ENCODE measurements at regions not wholly inside any gene's neighbourhood (a gene's known extent, or its start where the extent isn't known, plus 50 kb on each side); places are given as distances from the start of the nearest gene placed in this dataset.
"Not testable (repeated sequence)": the region's sequence is repeated elsewhere in the genome, so short reads cannot be mapped to it uniquely, and the experiment has no call there.

- intact Hi-C loops (cut with DNase I): no loop called here
- DNase-seq: no peak
Observed at GRCh38 chr5:60546207-60546606, 153.8 kb downstream of the DEPDC1B start.

DNA sequence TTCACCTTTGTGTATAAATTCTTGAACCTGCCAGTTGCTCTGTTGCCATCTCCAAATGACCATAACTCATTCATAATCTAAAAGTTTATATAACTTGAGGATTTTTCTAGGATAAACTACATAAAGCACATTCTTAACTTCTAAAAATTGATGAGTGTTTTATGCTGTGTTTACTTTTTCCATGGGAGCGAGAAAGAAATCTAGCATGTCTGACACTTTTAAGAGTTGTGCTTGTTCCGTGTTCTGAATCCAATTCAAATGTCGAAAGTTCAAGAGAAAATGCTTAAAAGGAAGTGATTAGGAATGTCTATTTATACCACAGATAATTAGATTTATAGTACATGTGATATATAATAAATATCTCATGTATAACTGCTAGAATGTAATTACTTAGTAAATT, 154.4 kb downstream of the DEPDC1B start:
- intact Hi-C loops (cut with DNase I): no loop called here
- DNase-seq: no peak

- DNase-seq: no peak
- intact Hi-C loops (cut with DNase I): no loop called here
Observed at GRCh38 chr5:60544142-60544541, 155.8 kb downstream of the DEPDC1B start.

- intact Hi-C loops (cut with DNase I): no loop called here
- DNase-seq: no peak
Observed at GRCh38 chr5:60541980-60542379, 158.0 kb downstream of the DEPDC1B start.

- DNase-seq: no peak
- intact Hi-C loops (cut with DNase I): no loop called here
Observed at GRCh38 chr5:60540856-60541805, 158.8 kb downstream of the DEPDC1B start.

DNA sequence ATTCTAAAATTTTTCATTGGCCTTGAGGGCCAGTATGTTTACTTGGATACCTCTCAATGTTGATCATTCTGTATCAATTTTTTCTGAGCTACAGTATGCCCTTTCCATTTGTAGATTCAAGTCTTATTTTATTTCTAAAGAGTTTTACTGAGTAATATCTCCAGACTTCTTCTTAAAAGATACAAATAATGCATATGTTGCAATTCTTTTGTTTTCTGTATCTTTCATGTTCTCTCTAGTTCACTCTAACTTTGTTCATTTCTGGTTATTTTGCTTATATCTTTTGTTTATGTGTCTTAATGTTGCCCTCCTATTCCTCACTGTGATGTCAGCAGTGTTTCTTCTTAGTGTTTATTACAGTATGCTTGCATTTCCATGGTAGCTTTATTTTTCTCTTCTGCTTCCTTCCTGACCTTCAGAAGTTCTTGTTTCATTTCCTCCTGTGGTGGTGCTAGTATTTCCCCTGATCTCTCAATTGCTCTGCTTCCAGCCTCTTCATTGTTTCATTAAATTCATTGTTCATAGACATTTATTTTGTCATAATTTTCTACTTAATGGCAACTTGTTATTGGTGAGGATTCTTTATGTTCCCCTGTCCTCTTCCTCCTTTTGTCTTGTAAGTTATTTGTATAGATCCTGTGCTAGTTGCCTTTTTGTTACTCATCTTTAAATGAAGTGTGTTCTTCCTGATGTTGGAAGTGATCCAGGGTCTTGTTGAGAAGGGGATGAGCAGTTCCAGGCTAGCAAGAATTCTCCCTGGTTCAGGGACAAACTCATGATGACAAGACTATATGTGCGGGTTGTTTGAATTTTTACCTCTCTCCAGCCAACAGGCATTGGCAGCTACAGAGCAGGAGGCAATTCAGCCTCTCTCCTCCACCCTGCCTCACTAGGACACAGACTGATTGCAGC, 160.8 kb downstream of the DEPDC1B start:
- DNase-seq: no peak
- intact Hi-C loops (cut with DNase I): no loop called here

GRCh38 chr5:60538426-60538825, 161.5 kb downstream of the DEPDC1B start:
- no peak for DNase-seq
- intact Hi-C loops (cut with DNase I): no loop called here

DNA sequence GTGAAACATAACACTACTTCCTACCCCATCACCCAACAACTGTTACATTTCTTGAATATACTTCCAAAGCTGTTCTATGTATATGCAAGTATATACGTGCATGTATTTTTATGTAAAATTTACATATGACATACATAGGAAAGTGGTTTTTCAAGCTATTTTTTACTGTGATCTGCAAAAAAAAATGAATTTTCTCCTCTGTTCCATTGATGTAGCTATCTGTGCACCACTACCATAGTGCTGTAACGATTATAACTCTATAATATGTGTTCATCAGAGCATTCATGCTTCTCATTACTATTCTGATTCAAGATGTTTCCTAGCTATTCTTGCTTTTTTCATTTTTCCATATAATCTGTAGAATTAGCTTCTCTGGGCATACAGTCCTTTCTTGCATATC, 164.0 kb downstream of the DEPDC1B start:
- intact Hi-C loops (cut with DNase I): no loop called here
- no peak for DNase-seq

- intact Hi-C loops (cut with DNase I): no loop called here
Observed at GRCh38 chr5:60535198-60535597, 164.8 kb downstream of the DEPDC1B start.

GRCh38 chr5:60533789-60534188, 166.2 kb downstream of the DEPDC1B start:
- intact Hi-C loops (cut with DNase I): no loop called here
- peak in 4 of 42 donors; percentile 12 to 63 (median 44) for DNase-seq

More at GRCh38 chr5:60535198-60535597, 164.8 kb downstream of the DEPDC1B start:
- DNase-seq: no peak

DNA sequence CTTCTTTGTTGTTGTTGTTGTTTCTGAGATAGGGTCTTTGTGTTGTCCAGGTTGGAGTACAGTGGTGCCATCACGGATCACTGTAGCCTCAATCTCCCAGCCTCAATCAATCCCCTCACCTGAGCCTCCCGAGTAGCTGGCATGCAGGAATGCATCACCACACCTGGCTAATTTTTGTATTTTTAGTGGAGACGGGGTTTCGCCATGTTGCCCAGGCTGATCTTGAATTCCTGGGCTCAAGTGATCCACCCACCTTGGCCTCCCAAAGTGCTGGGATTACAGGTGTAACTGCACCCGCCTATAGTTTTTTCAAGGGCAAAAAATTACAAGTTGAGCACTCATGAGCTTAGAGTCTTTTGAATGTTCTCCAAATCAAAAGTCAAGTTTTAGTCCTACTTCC, 167.2 kb downstream of the DEPDC1B start:
- DNase-seq; intact Hi-C loops (cut with DNase I): not testable (repeated sequence)

GRCh38 chr5:60530144-60530848, 169.7 kb downstream of the DEPDC1B start:
- DNase-seq; intact Hi-C loops (cut with DNase I): not testable (repeated sequence)

DNA sequence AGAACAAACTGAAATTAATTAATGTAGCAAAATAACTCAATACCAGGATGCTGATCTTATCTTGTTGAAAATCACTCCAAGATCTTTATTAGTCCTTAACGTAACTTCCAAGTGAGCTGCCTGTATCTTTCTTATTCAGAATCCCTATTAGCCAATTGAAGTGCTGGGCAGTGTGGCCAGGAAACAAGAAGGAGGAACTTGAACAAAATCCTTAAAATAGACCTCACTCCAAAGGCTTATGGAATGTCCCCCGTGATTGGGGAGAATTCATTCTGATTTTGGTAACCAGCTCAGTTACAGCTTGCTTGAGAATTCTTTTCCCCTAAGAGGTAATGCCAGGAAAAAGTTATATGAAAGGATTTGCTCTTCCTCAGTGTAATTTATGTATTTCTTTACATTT, 171.0 kb downstream of the DEPDC1B start:
- intact Hi-C loops (cut with DNase I): no loop called here
- DNase-seq: no peak

DNA sequence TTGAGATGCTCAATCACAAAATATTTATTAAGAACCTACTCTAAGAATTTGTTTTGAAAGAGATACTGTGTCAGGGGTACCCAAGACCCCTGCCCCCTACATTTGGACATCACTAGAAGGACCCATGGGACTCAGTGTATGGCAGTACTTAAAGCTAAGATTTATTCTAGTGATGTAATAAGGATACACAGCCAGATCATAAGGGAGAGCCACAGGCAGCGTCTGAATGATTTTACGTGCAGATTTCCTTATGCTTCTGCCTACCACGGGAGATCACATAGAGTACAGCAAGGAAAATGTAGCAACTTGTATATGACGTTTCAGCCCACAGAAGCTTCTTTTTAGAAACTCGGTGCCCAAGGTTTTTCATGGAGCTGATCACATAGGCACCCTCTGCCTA, 172.9 kb downstream of the DEPDC1B start:
- no peak for DNase-seq
- intact Hi-C loops (cut with DNase I): no loop called here

GRCh38 chr5:60526336-60526875, 173.6 kb downstream of the DEPDC1B start:
- intact Hi-C loops (cut with DNase I): no loop called here
- no peak for DNase-seq

DNA sequence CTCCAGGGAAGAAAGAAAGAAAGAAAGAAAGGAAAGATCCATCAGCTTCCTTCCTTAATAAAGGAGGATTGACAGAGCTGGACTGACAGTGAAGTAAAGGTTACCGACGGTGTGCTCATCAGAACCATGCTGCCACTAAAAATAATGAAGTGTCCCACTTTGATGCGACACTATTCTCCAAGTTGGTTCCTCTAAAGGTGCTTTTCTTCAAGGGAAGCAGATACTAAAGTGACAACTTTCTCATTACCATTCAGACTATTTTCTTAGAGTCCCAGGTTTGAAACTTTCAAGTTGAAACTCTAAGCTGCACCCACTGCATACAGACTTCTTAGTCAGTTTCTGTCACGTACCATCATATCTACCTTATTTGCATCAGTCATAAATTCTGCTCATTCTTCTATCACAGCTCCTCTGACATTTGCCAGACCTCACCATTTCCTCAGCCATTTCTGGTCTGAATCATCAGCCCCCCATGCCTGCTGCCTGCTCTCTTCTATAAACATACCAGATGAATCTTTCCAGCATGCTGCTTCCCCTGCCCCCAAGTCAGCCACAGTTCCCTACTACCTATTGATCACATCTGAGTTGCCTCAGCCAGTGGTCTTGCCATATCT, 177.6 kb downstream of the DEPDC1B start:
- intact Hi-C loops (cut with DNase I): no loop called here

DNA sequence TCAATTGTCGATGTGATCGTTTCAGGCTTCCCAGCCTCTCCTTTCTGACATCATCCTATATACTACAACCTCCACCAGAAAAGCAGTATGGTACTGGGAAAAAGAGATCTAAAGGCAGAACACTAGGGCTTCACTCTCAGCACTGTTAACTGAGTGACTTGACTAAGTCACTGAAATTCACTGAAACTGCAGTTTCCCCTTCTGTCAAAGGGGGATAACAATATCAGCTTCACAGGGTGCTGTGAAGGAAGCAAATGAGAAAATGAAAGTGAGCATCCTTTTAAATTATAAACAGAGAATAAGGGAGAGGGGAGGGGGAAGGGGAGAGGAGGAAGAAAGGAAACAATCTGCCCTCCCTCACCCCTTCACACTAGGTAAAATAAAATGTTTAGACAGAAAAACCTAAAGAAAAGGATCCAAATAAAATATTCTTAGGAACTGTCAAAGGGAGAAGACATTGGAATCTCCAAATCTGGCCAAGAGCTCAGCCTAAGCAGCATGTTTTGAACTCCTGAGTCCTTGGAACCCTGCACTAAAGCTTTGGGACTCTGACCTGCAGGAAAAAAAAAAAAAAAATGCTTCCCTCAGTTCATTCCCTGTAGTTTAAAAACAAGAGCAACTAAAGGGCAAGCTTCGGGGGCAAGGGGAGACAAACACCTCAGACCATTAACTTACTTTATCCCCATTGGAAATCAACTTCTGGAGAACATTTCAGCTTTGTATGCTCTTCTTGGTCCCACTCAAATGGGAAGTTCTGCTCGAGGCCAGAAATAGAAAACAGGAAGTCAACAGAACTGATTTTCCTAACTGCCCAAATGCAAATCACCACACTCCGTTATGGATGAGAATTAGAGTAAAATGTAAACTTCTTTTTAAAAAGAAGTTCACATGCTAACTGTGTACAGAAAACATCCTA, 178.3 kb downstream of the DEPDC1B start:
- intact Hi-C loops (cut with DNase I): no loop called here
- DNase-seq: no peak

More for the DNA sequence above, 177.6 kb downstream of the DEPDC1B start:
- no peak for DNase-seq
